HG02763 (cell line): ENCODE measurements at regions not wholly inside any gene's neighbourhood (a gene's known extent, or its start where the extent isn't known, plus 50 kb on each side); places are given as distances from the start of the nearest gene placed in this dataset.

Source experiments
- ATAC-seq: cut with Tn5 transposase; IDR thresholded peaks from one replicate; pipeline ENCODE4 v1.9.1; 2021; ENCODE audit warnings: mild to moderate bottlenecking, moderate library complexity; ENCODE audit not compliant: unreplicated experiment

GRCh38 chr7:68984306-68984705 is 614.0 kb upstream of the AUTS2 start:
- ATAC-seq = no peak

GRCh38 chr7:68994841-68995240 is 603.4 kb upstream of the AUTS2 start:
- ATAC-seq = no peak

- no peak for ATAC-seq
Measured at GRCh38 chr7:68998136-68998535, 600.1 kb upstream of the AUTS2 start.

- ATAC-seq = no peak
Measured at GRCh38 chr7:69002416-69002815, 595.9 kb upstream of the AUTS2 start.

- ATAC-seq = no peak
Measured at GRCh38 chr7:69012149-69012548, 586.1 kb upstream of the AUTS2 start.

GRCh38 chr7:69017208-69017607 is 581.1 kb upstream of the AUTS2 start:
- ATAC-seq = no peak

- ATAC-seq = no peak
Measured at GRCh38 chr7:69018200-69018599, 580.1 kb upstream of the AUTS2 start.

- ATAC-seq = no peak
Measured at GRCh38 chr7:69019437-69019836, 578.8 kb upstream of the AUTS2 start.

- ATAC-seq = no peak
Measured at GRCh38 chr7:69020536-69020935, 577.7 kb upstream of the AUTS2 start.

GRCh38 chr7:69025249-69025648 is 573.0 kb upstream of the AUTS2 start:
- no peak for ATAC-seq

- no peak for ATAC-seq
Measured at GRCh38 chr7:69032848-69033247, 565.4 kb upstream of the AUTS2 start.

GRCh38 chr7:69035826-69036225 is 562.4 kb upstream of the AUTS2 start:
- ATAC-seq = no peak

GRCh38 chr7:69036301-69036700 is 562.0 kb upstream of the AUTS2 start:
- ATAC-seq = no peak

GRCh38 chr7:69038915-69039314 is 559.4 kb upstream of the AUTS2 start:
- no peak for ATAC-seq

- no peak for ATAC-seq
Measured at GRCh38 chr7:69042138-69042537, 556.1 kb upstream of the AUTS2 start.

- no peak for ATAC-seq
Measured at GRCh38 chr7:69047151-69047754, 551.0 kb upstream of the AUTS2 start.

GRCh38 chr7:69049326-69049725 is 548.9 kb upstream of the AUTS2 start:
- no peak for ATAC-seq

- ATAC-seq = no peak
Measured at GRCh38 chr7:69052447-69052846, 545.8 kb upstream of the AUTS2 start.

GRCh38 chr7:69060516-69060915 is 537.8 kb upstream of the AUTS2 start:
- no peak for ATAC-seq

GRCh38 chr7:69062020-69062765 is 536.1 kb upstream of the AUTS2 start:
- ATAC-seq = no peak

GRCh38 chr7:69067397-69067796 is 530.9 kb upstream of the AUTS2 start:
- no peak for ATAC-seq

- no peak for ATAC-seq
Measured at GRCh38 chr7:69070476-69070875, 527.8 kb upstream of the AUTS2 start.

GRCh38 chr7:69076566-69076965 is 521.7 kb upstream of the AUTS2 start:
- no peak for ATAC-seq
